Activated naive CD8-positive, alpha-beta T cell treated with anti-CD3 and anti-CD28 coated beads, Interleukin-2, amount 50 U/mL, for 24 hours (primary cell): ENCODE measurements at regions not wholly inside any gene's neighbourhood (a gene's known extent, or its start where the extent isn't known, plus 50 kb on each side); places are given as distances from the start of the nearest gene placed in this dataset.
"Not testable (repeated sequence)": the region's sequence is repeated elsewhere in the genome, so short reads cannot be mapped to it uniquely, and the experiment has no call there.

ENCODE experiments used
- ATAC-seq: fragments of 150-1000 bp; cut with Tn5 transposase; one replicate; pipeline ENCODE4 v1.10.0; 2021
- DNase-seq: peaks from one replicate; pipeline ENCODE4 v3.0.0; 2021
- H3K27ac Mint-ChIP-seq: one replicate; pipeline ENCODE4 v1.8.0; 2021; ENCODE audit warnings: mild to moderate bottlenecking, mixed read lengths
- H3K27me3 Mint-ChIP-seq: one replicate; pipeline ENCODE4 v1.8.0; 2021; ENCODE audit warnings: mixed read lengths
- H3K36me3 Mint-ChIP-seq: one replicate; pipeline ENCODE4 v1.8.0; 2021; ENCODE audit warnings: low read depth, mixed read lengths
- H3K4me1 Mint-ChIP-seq: one replicate; pipeline ENCODE4 v1.8.0; 2021; ENCODE audit warnings: mixed read lengths
- H3K4me3 Mint-ChIP-seq: one replicate; pipeline ENCODE4 v1.8.0; 2021; ENCODE audit warnings: mild to moderate bottlenecking, moderate library complexity, mixed read lengths
- H3K9me3 Mint-ChIP-seq: one replicate; pipeline ENCODE4 v1.8.0; 2021; ENCODE audit warnings: mixed read lengths

GRCh38 chr5:176042020-176042658 is 74.0 kb upstream of the THOC3 start:
- ATAC-seq: peak; percentile 88
- H3K4me3 Mint-ChIP-seq: not testable (repeated sequence)

GRCh38 chr5:176043252-176043829 is 75.2 kb upstream of the THOC3 start:
- not testable (repeated sequence) for ATAC-seq, H3K4me3 Mint-ChIP-seq, H3K27me3 Mint-ChIP-seq, H3K9me3 Mint-ChIP-seq, H3K27ac Mint-ChIP-seq, DNase-seq, H3K36me3 Mint-ChIP-seq
- H3K4me1 Mint-ChIP-seq: peaks cover 21% of the 10 kb centered on the region

More at GRCh38 chr5:176042020-176042658, 74.0 kb upstream of the THOC3 start:
- H3K4me1 Mint-ChIP-seq: peaks cover 25% of the 10 kb centered on the region
- H3K9me3 Mint-ChIP-seq, H3K36me3 Mint-ChIP-seq, H3K27ac Mint-ChIP-seq, DNase-seq, H3K27me3 Mint-ChIP-seq: not testable (repeated sequence)

- not testable (repeated sequence) for H3K36me3 Mint-ChIP-seq, H3K27ac Mint-ChIP-seq, ATAC-seq, H3K9me3 Mint-ChIP-seq, H3K27me3 Mint-ChIP-seq, DNase-seq, H3K4me3 Mint-ChIP-seq
- H3K4me1 Mint-ChIP-seq: peaks cover 22% of the 10 kb centered on the region
Measured at GRCh38 chr5:176043986-176044385, 75.9 kb upstream of the THOC3 start.

GRCh38 chr5:176044431-176044830 is 76.3 kb upstream of the THOC3 start:
- not testable (repeated sequence) for H3K4me3 Mint-ChIP-seq, H3K27me3 Mint-ChIP-seq, H3K36me3 Mint-ChIP-seq, H3K27ac Mint-ChIP-seq, DNase-seq, H3K9me3 Mint-ChIP-seq, ATAC-seq
- peaks cover 19% of the 10 kb centered on the region for H3K4me1 Mint-ChIP-seq

- not testable (repeated sequence) for DNase-seq, H3K4me3 Mint-ChIP-seq, ATAC-seq, H3K36me3 Mint-ChIP-seq, H3K9me3 Mint-ChIP-seq, H3K27me3 Mint-ChIP-seq, H3K27ac Mint-ChIP-seq
- peaks cover 13% of the 10 kb centered on the region for H3K4me1 Mint-ChIP-seq
Measured at GRCh38 chr5:176045442-176045841, 77.3 kb upstream of the THOC3 start.

- H3K36me3 Mint-ChIP-seq, H3K27ac Mint-ChIP-seq, H3K9me3 Mint-ChIP-seq, H3K4me3 Mint-ChIP-seq, H3K4me1 Mint-ChIP-seq, ATAC-seq, DNase-seq, H3K27me3 Mint-ChIP-seq: not testable (repeated sequence)
Measured at GRCh38 chr5:176048671-176049070, 80.6 kb upstream of the THOC3 start.

GRCh38 chr5:176060472-176061268 is 92.6 kb upstream of the THOC3 start:
- H3K27ac Mint-ChIP-seq, H3K27me3 Mint-ChIP-seq, H3K4me3 Mint-ChIP-seq, H3K36me3 Mint-ChIP-seq, DNase-seq, H3K9me3 Mint-ChIP-seq, H3K4me1 Mint-ChIP-seq: not testable (repeated sequence)
- peak; percentile 99 for ATAC-seq

- H3K27me3 Mint-ChIP-seq, H3K4me1 Mint-ChIP-seq, H3K9me3 Mint-ChIP-seq, H3K4me3 Mint-ChIP-seq, ATAC-seq, H3K36me3 Mint-ChIP-seq, H3K27ac Mint-ChIP-seq, DNase-seq: not testable (repeated sequence)
Measured at GRCh38 chr5:176061269-176061622, 93.1 kb upstream of the THOC3 start.

GRCh38 chr5:176061660-176062059 is 93.5 kb upstream of the THOC3 start:
- H3K4me3 Mint-ChIP-seq, ATAC-seq, H3K27me3 Mint-ChIP-seq, H3K27ac Mint-ChIP-seq, H3K36me3 Mint-ChIP-seq, H3K4me1 Mint-ChIP-seq, DNase-seq, H3K9me3 Mint-ChIP-seq: not testable (repeated sequence)

GRCh38 chr5:176066262-176066945 is 98.3 kb upstream of the THOC3 start:
- H3K4me3 Mint-ChIP-seq, H3K36me3 Mint-ChIP-seq, H3K27me3 Mint-ChIP-seq, DNase-seq, H3K9me3 Mint-ChIP-seq: not testable (repeated sequence)
- Mint-ChIP-seq H3K4me1 (peaks cover 15% of the 10 kb centered on the region), H3K27ac (peak overlapping the region; percentile 75)
- peak; percentile 22 for ATAC-seq

- H3K9me3 Mint-ChIP-seq, H3K27me3 Mint-ChIP-seq, H3K36me3 Mint-ChIP-seq, DNase-seq, H3K4me3 Mint-ChIP-seq: not testable (repeated sequence)
- Mint-ChIP-seq H3K4me1 (peaks cover 15% of the 10 kb centered on the region), H3K27ac (peak overlapping the region; percentile 75)
- peak; percentile 53 for ATAC-seq
Measured at GRCh38 chr5:176067162-176067561, 99.0 kb upstream of the THOC3 start.

- H3K4me3 Mint-ChIP-seq, H3K36me3 Mint-ChIP-seq, H3K9me3 Mint-ChIP-seq, DNase-seq, H3K27me3 Mint-ChIP-seq: not testable (repeated sequence)
- Mint-ChIP-seq H3K27ac (peak overlapping the region; percentile 83), H3K4me1 (peaks cover 15% of the 10 kb centered on the region)
- ATAC-seq: peak; percentile 69
Measured at GRCh38 chr5:176067948-176068347, 99.8 kb upstream of the THOC3 start.

- ATAC-seq, DNase-seq, H3K9me3 Mint-ChIP-seq, H3K27ac Mint-ChIP-seq, H3K4me3 Mint-ChIP-seq, H3K36me3 Mint-ChIP-seq, H3K27me3 Mint-ChIP-seq, H3K4me1 Mint-ChIP-seq: not testable (repeated sequence)
Measured at GRCh38 chr5:176073996-176074571, 106.0 kb upstream of the THOC3 start.

GRCh38 chr5:176083717-176084116 is 115.6 kb upstream of the THOC3 start:
- ATAC-seq: not testable (repeated sequence)

More at GRCh38 chr5:176083717-176084116, 115.6 kb upstream of the THOC3 start:
- not testable (repeated sequence) for H3K36me3 Mint-ChIP-seq, DNase-seq, H3K27me3 Mint-ChIP-seq, H3K9me3 Mint-ChIP-seq, H3K4me1 Mint-ChIP-seq, H3K27ac Mint-ChIP-seq, H3K4me3 Mint-ChIP-seq
